ENCODE measurements at regions not wholly inside any gene's neighbourhood (a gene's known extent, or its start where the extent isn't known, plus 50 kb on each side); places are given as distances from the start of the nearest gene placed in this dataset.

GRCh38 chr6:40674170-40674569 is 87.0 kb upstream of the LRFN2 start:
- H3K4me3 Mint-ChIP-seq (ENCODE audit: unreplicated experiment), result no peak overlapping the region
- H3K27ac Mint-ChIP-seq (ENCODE audit: unreplicated experiment), result no peak overlapping the region
- no peak overlapping the region for H2AFZ ChIP-seq (ENCODE audit: low read depth, low read length)
- no peaks in the 10 kb centered on the region for H3K27me3 ChIP-seq (ENCODE audit: insufficient read depth, low read length)
- H4K20me1 ChIP-seq (ENCODE audit: insufficient read depth, low read length), result no peaks in the 10 kb centered on the region
- no peaks in the 10 kb centered on the region for H3K36me3 ChIP-seq (ENCODE audit: insufficient read depth, low read length)
- H3K4me2 ChIP-seq (ENCODE audit: low read length), result no peak overlapping the region
- H3K9me3 Mint-ChIP-seq (ENCODE audit: unreplicated experiment), result no peaks in the 10 kb centered on the region
- H3K36me3 Mint-ChIP-seq (ENCODE audit: low read depth, unreplicated experiment), result peaks cover 4% of the 10 kb centered on the region
- no peak overlapping the region for H3K27ac ChIP-seq (ENCODE audit: low read depth, low read length)
- H3K4me3 ChIP-seq (ENCODE audit: insufficient read depth, low read depth, low read length), result no peak overlapping the region
- H3K27me3 Mint-ChIP-seq (ENCODE audit: low read depth, unreplicated experiment), result peaks cover 27% of the 10 kb centered on the region
- H3K79me2 ChIP-seq (ENCODE audit: insufficient read depth, low read length), result no peaks in the 10 kb centered on the region
- H3K9ac ChIP-seq (ENCODE audit: low read length), result no peak overlapping the region
- no peaks in the 10 kb centered on the region for H3K4me1 Mint-ChIP-seq (ENCODE audit: low read depth, unreplicated experiment)
- FAIRE-seq (no peak), DNase-seq (ENCODE audit: low read depth) (no peak)
- H3K9me3 ChIP-seq (ENCODE audit: insufficient read depth, low read depth, low read length), result no peaks in the 10 kb centered on the region
- no peaks in the 10 kb centered on the region for H3K4me1 ChIP-seq (ENCODE audit: insufficient read depth, low read length)
- TF ChIP-seq EZH2 (IDR thresholded peaks at IDR 0.05; ENCODE audit: insufficient read depth, low read length), result no peak
- TF ChIP-seq CTCF (IDR thresholded peaks at IDR 0.05; ENCODE audit: insufficient read depth, low read depth, low read length), result no peak

- no peak overlapping the region for H3K27ac Mint-ChIP-seq (ENCODE audit: unreplicated experiment)
- H2AFZ ChIP-seq (ENCODE audit: low read depth, low read length), result no peak overlapping the region
- H3K36me3 ChIP-seq (ENCODE audit: insufficient read depth, low read length), result no peaks in the 10 kb centered on the region
- H3K4me2 ChIP-seq (ENCODE audit: low read length), result no peak overlapping the region
- no peak overlapping the region for H3K9ac ChIP-seq (ENCODE audit: low read length)
- H3K4me1 ChIP-seq (ENCODE audit: insufficient read depth, low read length), result no peaks in the 10 kb centered on the region
- DNase-seq (ENCODE audit: low read depth), result no peak
- H3K27me3 ChIP-seq (ENCODE audit: insufficient read depth, low read length), result no peaks in the 10 kb centered on the region
- H3K4me3 ChIP-seq (ENCODE audit: insufficient read depth, low read depth, low read length), result no peak overlapping the region
- peaks cover 4% of the 10 kb centered on the region for H3K9me3 Mint-ChIP-seq (ENCODE audit: unreplicated experiment)
- H3K9me3 ChIP-seq (ENCODE audit: insufficient read depth, low read depth, low read length), result no peaks in the 10 kb centered on the region
- FAIRE-seq, result no peak
- no peaks in the 10 kb centered on the region for H4K20me1 ChIP-seq (ENCODE audit: insufficient read depth, low read length)
- H3K36me3 Mint-ChIP-seq (ENCODE audit: low read depth, unreplicated experiment), result peaks cover 4% of the 10 kb centered on the region
- no peak overlapping the region for H3K27ac ChIP-seq (ENCODE audit: low read depth, low read length)
- no peak overlapping the region for H3K4me3 Mint-ChIP-seq (ENCODE audit: unreplicated experiment)
- H3K4me1 Mint-ChIP-seq (ENCODE audit: low read depth, unreplicated experiment), result no peaks in the 10 kb centered on the region
- TF ChIP-seq CTCF (IDR thresholded peaks at IDR 0.05; ENCODE audit: insufficient read depth, low read depth, low read length) (no peak), EZH2 (IDR thresholded peaks at IDR 0.05; ENCODE audit: insufficient read depth, low read length) (no peak)
- no peaks in the 10 kb centered on the region for H3K79me2 ChIP-seq (ENCODE audit: insufficient read depth, low read length)
- H3K27me3 Mint-ChIP-seq (ENCODE audit: low read depth, unreplicated experiment), result peaks cover 20% of the 10 kb centered on the region
These were observed 84.9 kb upstream of the LRFN2 start for GRCh38 chr6:40672087-40672486.

- H3K27me3 Mint-ChIP-seq (ENCODE audit: low read depth, unreplicated experiment), result peaks cover 16% of the 10 kb centered on the region
- Histone ChIP-seq H3K27me3 (ENCODE audit: insufficient read depth, low read length) (no peaks in the 10 kb centered on the region), H3K79me2 (ENCODE audit: insufficient read depth, low read length) (no peaks in the 10 kb centered on the region), H3K9ac (ENCODE audit: low read length) (no peak overlapping the region), H2AFZ (ENCODE audit: low read depth, low read length) (no peak overlapping the region), H3K4me1 (ENCODE audit: insufficient read depth, low read length) (no peaks in the 10 kb centered on the region), H3K27ac (ENCODE audit: low read depth, low read length) (no peak overlapping the region), H3K4me3 (ENCODE audit: insufficient read depth, low read depth, low read length) (no peak overlapping the region), H4K20me1 (ENCODE audit: insufficient read depth, low read length) (no peaks in the 10 kb centered on the region), H3K4me2 (ENCODE audit: low read length) (no peak overlapping the region), H3K9me3 (ENCODE audit: insufficient read depth, low read depth, low read length) (no peaks in the 10 kb centered on the region), H3K36me3 (ENCODE audit: insufficient read depth, low read length) (no peaks in the 10 kb centered on the region)
- TF ChIP-seq CTCF (IDR thresholded peaks at IDR 0.05; ENCODE audit: insufficient read depth, low read depth, low read length) (no peak), EZH2 (IDR thresholded peaks at IDR 0.05; ENCODE audit: insufficient read depth, low read length) (no peak)
- no peaks in the 10 kb centered on the region for H3K4me1 Mint-ChIP-seq (ENCODE audit: low read depth, unreplicated experiment)
- no peak overlapping the region for H3K27ac Mint-ChIP-seq (ENCODE audit: unreplicated experiment)
- FAIRE-seq (no peak), DNase-seq (ENCODE audit: low read depth) (no peak)
- peaks cover 4% of the 10 kb centered on the region for H3K36me3 Mint-ChIP-seq (ENCODE audit: low read depth, unreplicated experiment)
- peaks cover 7% of the 10 kb centered on the region for H3K9me3 Mint-ChIP-seq (ENCODE audit: unreplicated experiment)
- no peak overlapping the region for H3K4me3 Mint-ChIP-seq (ENCODE audit: unreplicated experiment)
These were observed 84.5 kb upstream of the LRFN2 start for GRCh38 chr6:40671694-40672050.

All from astrocyte (in vitro differentiated cells and primary cell).